HG03280 (cell line): ENCODE measurements at regions not wholly inside any gene's neighbourhood (a gene's known extent, or its start where the extent isn't known, plus 50 kb on each side); places are given as distances from the start of the nearest gene placed in this dataset.
"Not testable (repeated sequence)": the region's sequence is repeated elsewhere in the genome, so short reads cannot be mapped to it uniquely, and the experiment has no call there.

Experiments used
- ATAC-seq: cut with Tn5 transposase; IDR thresholded peaks from one replicate; pipeline ENCODE4 v1.9.1; 2021; ENCODE audit warnings: mild to moderate bottlenecking, moderate library complexity; ENCODE audit not compliant: unreplicated experiment

DNA sequence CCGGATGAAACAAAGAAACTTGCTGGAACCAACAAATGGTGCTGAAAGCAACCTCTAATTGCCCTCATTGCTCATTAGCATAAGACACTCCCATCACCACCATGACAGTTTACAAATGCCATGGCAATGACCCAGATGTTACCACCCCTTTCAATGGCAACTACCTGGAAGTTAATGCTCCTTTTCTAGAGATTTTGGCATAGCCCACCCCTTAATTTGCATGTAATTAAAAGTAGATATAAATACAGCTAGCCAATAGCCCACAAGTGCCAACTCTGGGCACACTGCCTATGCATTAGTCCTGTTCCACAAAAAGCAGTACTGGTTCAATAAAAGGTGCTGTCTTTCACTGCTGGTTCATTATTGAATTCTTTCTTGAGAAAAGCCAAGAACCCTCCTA is 410.3 kb upstream of the PPP1R2C start:
- ATAC-seq = no peak

DNA sequence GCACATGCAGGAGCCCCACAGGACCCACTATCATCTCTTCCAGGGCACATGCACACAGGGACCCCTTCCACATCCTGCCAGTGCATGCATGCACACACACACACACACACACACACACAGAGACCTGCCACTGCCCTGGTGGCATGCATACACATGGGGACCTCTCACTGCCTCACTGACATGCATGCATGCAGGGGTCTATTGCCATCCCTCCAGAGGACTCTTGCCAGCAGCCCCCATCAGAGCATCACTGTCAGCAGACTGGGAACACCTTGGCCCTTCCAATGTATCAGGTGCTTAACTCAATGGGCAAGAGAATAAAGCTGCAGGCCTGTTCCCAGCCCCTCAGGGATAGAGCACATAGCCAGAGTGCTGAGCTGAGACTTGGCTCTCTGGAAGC is 433.6 kb upstream of the PPP1R2C start:
- ATAC-seq = no peak

GRCh38 chrX:43218198-43218597 is 437.9 kb upstream of the MAOA start:
- no peak for ATAC-seq

- no peak for ATAC-seq
Measured at GRCh38 chrX:43224496-43224895, 431.6 kb upstream of the MAOA start.

DNA sequence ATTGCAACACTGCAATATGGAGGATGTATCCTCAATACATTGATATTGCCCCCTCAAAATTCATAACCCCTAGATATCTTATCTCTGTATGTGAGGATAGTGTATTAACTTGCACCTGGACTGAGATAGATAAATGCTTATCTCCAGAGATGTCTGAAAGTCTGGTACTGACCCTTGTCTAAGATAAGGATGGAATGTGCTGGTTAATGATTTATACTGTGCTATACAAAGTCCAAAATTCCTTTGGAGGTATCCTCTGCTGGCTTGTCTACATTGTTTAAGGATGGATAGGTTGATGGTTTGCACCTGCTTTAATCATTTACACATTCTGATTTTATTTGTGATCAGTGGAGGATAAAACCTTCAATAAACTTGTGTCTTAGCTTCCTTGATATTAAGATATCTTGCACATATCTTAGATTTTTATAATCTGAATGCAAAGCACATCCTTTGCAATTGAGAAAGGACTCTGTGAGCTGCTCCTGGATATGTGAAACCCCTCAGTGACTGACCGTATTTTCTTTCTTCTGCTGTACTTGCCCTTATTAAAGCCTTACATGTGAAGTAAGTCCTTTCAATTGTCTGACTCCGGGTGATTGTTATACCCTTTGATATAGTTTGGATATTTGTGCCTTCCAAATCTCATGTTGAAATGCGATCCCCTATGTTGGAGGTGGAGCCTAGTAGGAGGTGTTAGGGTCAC is 430.3 kb upstream of the MAOA start:
- no peak for ATAC-seq

GRCh38 chrX:43238461-43238945 is 417.6 kb upstream of the MAOA start:
- no peak for ATAC-seq

DNA sequence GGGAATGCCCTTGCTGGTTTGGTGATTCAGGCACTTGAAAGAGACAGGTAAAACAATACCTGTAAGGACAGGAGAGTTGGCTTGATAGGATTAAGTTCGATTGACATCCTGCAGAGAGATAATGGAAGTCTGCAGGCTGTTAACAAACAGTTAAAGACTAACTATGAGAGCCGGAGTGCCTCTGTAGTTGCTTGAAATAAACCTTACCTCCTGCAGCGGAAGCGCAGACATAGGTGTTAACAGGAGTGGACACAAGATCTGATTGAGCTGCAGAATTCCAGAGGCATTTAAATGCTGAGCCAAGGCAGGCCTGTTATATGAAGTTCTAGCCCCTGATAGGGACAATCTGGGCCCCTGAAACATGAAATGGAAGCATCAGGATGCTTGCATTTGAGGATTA is 416.7 kb upstream of the MAOA start:
- no peak for ATAC-seq

DNA sequence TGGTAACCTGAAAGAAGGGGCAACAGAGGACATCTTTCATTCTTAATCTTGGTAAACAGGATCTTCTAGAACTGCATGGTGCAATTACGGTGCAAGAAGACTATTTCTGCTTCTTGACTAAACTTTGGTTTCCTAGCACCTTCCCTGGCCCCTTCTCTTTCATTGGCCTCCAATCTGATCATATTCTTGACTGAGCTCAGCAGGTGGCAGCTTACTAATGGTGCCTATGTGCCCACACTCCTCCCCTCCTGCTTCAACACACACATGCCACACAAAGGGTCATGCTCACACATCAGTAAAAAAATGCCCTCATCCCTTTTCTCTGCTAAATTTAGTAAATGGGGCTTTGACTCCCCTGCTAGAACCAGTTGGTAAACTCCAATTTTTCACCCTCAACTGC is 400.5 kb upstream of the MAOA start:
- no peak for ATAC-seq

- ATAC-seq = no peak
Measured at GRCh38 chrX:43266487-43266886, 389.6 kb upstream of the MAOA start.

- ATAC-seq = no peak
Measured at GRCh38 chrX:43267652-43268051, 388.4 kb upstream of the MAOA start.

DNA sequence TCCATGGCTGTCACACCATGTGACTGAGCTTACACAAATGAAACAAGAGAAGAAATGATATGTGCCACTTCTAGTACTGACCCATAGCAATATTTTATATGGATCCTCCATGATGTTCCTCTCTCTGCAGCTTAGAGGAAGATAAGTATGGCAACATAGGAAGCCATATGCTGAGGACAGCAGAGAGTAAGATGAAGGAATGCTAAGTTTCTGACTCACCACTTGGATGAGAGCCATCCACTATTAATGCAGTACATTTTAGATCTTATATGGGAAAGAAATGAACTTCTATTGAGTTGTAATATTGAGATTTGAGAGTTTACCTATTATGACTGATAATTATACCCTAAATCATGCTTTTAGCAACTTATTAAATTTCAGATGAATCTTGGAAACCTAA is 386.9 kb upstream of the MAOA start:
- no peak for ATAC-seq

DNA sequence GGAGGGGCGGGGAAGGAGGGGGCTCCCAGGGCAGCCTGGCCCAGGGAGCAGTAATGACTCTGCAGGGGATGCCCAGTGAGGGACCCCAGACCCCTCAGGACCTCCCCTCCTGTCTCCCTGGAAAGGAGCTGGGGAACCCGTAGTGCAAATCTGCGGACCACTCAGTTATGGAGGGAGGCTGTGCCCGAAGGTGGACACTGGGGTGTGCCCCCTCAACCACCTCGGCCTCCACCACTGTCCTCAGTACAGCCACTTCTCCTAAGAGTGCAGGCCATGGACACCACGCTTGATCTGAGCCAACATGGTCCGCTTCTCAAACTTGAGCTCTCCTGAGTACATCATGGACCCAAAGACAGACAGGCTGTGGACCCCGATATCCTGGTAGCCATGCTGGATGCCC is 378.2 kb upstream of the MAOA start:
- no peak for ATAC-seq

DNA sequence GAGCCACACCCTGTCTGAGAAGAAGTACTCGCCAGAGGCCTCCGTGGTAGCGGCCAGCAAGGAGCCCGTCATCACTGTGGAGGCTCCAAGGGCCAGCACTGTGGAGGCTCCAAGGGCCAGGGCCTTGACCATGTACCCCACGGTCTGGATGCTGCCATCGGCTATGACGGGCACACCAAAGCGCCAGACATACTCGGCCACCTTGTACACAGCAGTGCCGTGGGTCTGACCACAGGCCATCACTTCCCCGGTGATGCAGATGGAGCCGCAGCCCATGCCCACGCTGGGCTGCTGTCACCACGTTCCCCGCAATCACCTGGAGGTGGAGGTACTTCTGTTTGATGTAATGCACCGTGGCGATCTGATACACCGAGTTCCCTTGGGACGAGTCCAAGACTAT is 377.7 kb upstream of the MAOA start:
- no peak for ATAC-seq

DNA sequence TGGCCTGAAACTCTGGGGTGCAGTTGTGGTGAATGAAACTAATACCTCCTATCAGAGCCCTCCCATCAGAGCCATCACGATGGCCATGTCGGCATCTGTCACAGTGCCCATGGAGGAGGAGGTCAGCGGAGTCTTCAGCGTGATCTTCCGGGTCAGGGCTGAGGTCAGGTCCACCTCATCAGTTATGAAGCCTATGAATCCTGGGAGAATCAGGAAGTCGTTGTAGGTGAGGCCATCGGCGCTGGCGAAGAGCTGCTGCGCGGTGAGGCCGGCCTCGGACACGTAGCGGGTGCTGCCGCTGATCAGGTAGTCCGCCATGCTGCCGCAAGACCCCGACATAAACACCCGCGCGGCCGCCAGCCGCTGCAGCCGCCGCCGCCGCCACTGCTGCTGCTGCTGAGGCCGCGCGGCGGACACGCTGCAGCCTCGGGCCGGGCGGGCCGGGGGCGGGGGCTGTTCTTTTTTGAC is 376.7 kb upstream of the MAOA start:
- ATAC-seq = no peak

DNA sequence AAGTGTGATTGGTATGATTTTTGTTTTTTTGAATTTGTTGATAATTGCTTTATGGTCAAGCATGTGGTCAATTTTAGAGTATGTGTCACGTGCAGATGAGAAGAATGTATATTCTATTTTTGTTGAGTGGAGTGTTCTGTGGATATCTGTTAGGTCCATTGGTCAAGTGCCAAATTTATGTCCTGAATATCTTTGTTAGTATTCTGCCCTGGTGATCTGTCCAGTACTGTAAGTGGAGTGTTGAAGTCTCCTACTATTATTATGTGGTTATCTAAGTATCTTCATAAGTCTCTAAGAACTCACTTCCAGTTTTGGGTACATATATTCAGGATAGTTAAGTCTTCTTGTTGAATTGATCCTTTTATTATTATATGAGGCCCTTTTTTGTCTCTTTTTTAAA is 372.9 kb upstream of the MAOA start:
- no peak for ATAC-seq

DNA sequence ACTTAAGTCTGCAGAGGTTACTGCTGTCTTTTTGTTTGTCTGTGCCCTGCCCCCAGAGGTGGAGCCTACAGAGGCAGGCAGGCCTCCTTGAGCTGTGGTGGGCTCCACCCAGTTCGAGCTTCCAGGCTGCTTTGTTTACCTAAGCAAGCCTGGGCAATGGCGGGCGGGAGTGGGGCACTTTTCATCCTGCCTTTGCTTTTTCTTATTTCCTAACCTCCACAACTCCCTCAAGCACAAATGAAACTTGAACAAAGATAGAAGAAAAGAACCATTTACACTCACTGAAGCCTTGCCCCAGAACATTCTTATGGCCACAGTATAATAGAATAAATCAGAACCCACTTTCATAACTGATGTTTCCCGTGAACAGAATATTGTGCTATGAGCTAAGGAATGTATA is 344.5 kb upstream of the MAOA start:
- ATAC-seq = not testable (repeated sequence)

DNA sequence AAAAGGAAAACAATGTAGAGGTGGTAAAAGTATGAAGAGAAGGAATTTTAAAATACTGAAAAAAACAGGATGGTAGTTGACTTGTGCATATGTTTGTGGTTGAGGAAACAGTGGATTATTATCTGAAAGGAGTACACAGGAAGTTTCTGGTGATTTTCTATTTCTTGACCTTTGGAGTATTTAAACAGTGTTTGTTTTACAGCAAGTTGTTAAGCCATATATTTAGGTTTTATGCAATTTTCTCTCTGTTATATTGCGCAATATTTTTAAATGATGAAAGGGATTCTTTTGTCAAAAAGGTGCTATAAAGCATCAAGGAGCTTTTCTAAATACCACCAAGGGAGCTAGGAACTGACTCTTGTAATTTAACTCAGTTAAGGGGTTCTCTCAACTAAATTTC is 343.1 kb upstream of the MAOA start:
- no peak for ATAC-seq

DNA sequence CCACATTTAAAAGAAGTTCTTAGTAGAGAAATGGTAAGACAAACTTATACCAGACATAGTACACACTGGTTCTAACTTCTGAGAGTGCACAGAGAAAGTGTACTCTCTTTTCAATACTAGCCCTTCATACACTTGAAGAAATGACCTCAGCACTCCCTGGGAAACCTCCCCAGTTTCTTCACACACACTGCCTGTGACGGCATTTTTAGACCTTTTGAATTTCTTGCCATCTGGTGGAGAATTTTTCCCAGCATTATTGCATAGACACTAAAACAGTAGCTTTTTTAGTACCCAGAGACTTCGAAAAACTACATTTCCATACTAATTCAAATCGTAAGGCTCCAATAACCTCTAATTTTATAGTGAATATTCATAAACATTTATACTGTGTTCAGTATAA is 341.6 kb upstream of the MAOA start:
- ATAC-seq = no peak

- ATAC-seq = no peak
Measured at GRCh38 chrX:43315622-43316021, 340.5 kb upstream of the MAOA start.

DNA sequence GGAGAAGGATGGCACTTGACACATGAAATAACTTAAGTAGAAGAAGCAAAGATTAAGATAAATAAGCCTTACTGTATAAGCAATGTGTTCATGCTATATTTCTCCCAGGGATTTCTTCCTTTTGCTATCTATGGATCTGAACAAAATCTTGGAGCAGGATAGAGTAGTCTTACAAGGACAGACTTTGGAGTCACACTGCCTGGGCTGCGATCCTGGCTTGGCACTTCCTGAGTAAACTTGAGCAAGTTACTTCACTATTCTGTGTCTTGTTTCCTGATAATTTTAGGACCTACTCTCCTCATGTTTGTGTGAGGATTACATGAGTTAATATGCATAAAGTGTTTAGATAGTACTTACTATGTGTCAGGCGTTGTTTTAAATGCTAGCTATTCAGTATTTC is 340.0 kb upstream of the MAOA start:
- no peak for ATAC-seq

DNA sequence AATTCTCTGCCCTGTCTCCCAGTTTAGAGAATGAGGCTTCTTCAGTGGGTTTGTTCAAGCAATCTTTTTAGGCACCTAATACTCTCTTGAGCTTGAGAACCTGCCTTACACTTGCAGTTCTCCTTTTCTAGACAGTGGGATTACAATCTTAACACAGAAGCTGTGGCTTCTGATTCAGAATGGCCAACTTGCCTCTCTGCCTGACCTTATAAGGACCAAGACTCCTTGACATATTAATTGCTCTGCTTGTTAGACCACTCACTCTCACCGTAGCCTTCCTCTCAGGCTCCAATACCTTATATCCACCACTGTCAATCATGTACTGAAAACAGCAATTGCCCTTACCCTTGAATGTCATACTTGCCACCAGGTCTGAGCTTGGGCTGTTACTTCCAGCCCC is 338.7 kb upstream of the MAOA start:
- no peak for ATAC-seq

DNA sequence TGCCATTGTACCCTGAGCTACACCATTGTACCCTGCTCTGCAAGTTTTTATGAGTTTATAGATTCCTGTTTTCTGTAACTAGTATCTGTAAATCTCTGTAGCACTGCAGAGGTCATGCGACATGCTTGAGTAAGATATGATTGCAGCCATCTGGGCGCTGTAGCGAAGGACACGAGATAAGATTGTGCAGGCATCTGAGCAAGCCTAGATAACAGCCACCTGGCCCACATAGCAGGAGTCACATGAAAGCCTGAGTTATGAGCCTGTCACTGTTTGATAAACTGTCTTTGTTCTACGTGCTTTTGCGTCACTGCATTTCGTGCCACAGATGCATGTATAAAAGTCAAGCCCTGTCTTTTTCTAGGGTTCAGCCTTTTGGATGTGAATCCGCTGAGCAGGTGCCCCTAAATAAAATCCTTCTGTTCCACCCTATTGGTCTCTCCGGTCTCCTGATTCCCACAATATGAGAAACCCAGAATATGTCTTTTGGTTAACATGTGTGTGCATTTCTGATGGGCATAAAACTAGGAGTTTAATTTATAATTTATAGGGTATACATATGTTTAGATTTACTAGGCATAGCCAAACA is 327.6 kb upstream of the MAOA start:
- no peak for ATAC-seq

GRCh38 chrX:43333543-43333942 is 322.6 kb upstream of the MAOA start:
- ATAC-seq = no peak
